ENCODE measurements at regions not wholly inside any gene's neighbourhood (a gene's known extent, or its start where the extent isn't known, plus 50 kb on each side); places are given as distances from the start of the nearest gene placed in this dataset.

DNA sequence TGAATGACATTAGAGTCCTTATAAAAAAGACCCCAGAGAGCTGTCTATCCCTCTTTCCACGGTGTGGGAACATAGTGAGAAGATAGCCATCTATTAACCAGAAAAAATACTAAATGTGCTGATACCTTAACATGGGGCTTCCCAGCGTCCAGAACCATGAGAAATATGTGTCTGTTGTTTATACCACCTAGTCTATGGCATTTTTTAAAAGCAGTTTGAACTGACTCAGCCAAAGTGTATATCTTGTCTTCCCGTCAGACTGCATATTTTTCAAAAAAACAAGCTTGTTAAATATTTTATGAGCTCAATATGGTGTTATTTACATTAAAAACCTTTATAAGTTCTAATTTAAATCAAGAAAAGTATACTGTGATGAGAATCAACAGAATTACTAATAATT, 255.3 kb downstream of the HGF start:
- Histone ChIP-seq H3K9ac (ENCODE audit: low read length in 5 of 5) (no peak overlapping the region), H3K4me1 (ENCODE audit: control insufficient read depth in 5 of 5, insufficient read depth in 5 of 5, low read length in 5 of 5) (no peaks in the 10 kb centered on the region), H3K36me3 (ENCODE audit: control insufficient read depth in 5 of 5, insufficient read depth in 5 of 5, low read length in 5 of 5) (no peaks in the 10 kb centered on the region), H3K27ac (ENCODE audit: low read depth, low read length) (no peak overlapping the region), H3K9me3 (ENCODE audit: control insufficient read depth in 5 of 5, low read length in 5 of 5) (no peaks in the 10 kb centered on the region), H3K27me3 (ENCODE audit: control insufficient read depth in 5 of 5, insufficient read depth in 4 of 5, low read length in 5 of 5) (no peaks in the 10 kb centered on the region), H3K4me3 (ENCODE audit: low read depth in 1 of 5, low read length in 5 of 5) (no peak overlapping the region)

DNA sequence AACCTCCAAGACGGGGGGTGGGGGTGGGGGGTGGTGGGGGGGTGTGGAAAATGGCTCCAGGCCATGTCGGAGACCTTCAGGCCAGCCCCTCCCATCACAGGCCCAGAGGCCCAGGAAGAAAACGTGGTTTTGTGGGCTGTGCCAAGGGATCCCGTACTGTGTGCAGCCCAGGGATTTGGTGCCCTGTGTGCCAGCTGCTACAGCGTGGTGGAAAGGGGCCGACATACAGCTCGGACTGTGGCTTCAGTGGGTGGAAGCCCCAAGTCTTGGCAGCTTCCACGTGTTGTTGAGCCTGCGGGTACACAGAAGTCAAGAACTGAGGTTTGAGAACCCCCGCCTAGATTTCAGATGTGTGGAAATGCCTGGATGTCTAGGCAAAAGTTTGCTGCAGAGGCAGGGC, 259.7 kb downstream of the HGF start:
- no peaks in the 10 kb centered on the region for H3K36me3 ChIP-seq (ENCODE audit: control insufficient read depth in 5 of 5, insufficient read depth in 5 of 5, low read length in 5 of 5)

DNA sequence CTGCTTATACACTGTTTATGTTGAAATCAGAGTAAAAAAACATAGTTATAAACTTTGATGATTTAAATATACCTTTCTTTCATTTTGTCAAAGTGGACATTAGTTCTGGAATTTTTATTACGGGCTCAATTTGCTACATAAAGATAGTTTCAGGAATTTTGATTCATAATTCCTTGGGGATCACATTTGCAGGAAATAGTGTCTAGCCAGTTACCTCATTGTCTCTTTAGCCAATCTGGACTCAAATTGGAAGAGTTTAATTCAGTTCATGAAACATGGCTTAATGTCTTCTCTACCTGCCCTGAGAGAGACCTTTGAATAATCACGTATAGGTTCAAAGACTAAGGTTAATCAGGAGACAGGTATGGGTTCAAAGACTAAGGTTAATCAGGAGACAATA, 262.6 kb downstream of the HGF start:
- Histone ChIP-seq H3K27me3 (ENCODE audit: control insufficient read depth in 5 of 5, insufficient read depth in 4 of 5, low read length in 5 of 5) (no peaks in the 10 kb centered on the region), H3K36me3 (ENCODE audit: control insufficient read depth in 5 of 5, insufficient read depth in 5 of 5, low read length in 5 of 5) (no peaks in the 10 kb centered on the region), H3K27ac (ENCODE audit: low read depth, low read length) (no peak overlapping the region), H3K9me3 (ENCODE audit: control insufficient read depth in 5 of 5, low read length in 5 of 5) (no peaks in the 10 kb centered on the region), H3K9ac (ENCODE audit: low read length in 5 of 5) (no peak overlapping the region), H3K4me1 (ENCODE audit: control insufficient read depth in 5 of 5, insufficient read depth in 5 of 5, low read length in 5 of 5) (peaks cover 0 to 2% (median 0%) of the 10 kb centered on the region in 5 donors), H3K4me3 (ENCODE audit: low read depth in 1 of 5, low read length in 5 of 5) (no peak overlapping the region)

More for the DNA sequence above, 259.7 kb downstream of the HGF start:
- no peaks in the 10 kb centered on the region for H3K27me3 ChIP-seq (ENCODE audit: control insufficient read depth in 5 of 5, insufficient read depth in 4 of 5, low read length in 5 of 5)
- H3K4me1 ChIP-seq (ENCODE audit: control insufficient read depth in 5 of 5, insufficient read depth in 5 of 5, low read length in 5 of 5): peaks cover 0 to 2% (median 0%) of the 10 kb centered on the region in 5 donors
- no peak overlapping the region for H3K27ac ChIP-seq (ENCODE audit: low read depth, low read length)
- no peaks in the 10 kb centered on the region for H3K9me3 ChIP-seq (ENCODE audit: control insufficient read depth in 5 of 5, low read length in 5 of 5)
- no peak overlapping the region for H3K9ac ChIP-seq (ENCODE audit: low read length in 5 of 5)
- H3K4me3 ChIP-seq (ENCODE audit: low read depth in 1 of 5, low read length in 5 of 5): no peak overlapping the region

DNA sequence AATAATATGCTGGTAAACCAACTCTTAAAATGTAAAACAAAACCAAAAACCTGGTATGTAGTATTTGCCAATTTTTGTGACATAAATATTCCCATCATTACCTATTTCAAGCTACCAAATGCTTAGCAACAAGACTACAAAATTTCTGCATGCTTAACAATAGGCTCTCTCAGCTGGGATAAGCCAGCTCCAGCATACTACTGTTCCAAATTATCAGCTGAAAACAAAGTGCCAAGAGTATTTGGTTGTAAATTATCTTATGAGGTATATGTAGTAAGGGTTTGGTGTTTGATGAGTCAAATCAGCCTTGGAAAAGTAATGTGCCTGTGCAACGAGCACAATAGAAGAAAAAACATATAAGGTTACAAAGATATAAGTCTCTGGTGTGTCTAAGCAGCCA, 263.2 kb downstream of the HGF start:
- H3K4me1 ChIP-seq (ENCODE audit: control insufficient read depth in 5 of 5, insufficient read depth in 5 of 5, low read length in 5 of 5): peaks cover 0 to 2% (median 0%) of the 10 kb centered on the region in 5 donors
- no peaks in the 10 kb centered on the region for H3K27me3 ChIP-seq (ENCODE audit: control insufficient read depth in 5 of 5, insufficient read depth in 4 of 5, low read length in 5 of 5)
- no peak overlapping the region for H3K9ac ChIP-seq (ENCODE audit: low read length in 5 of 5)
- no peaks in the 10 kb centered on the region for H3K9me3 ChIP-seq (ENCODE audit: control insufficient read depth in 5 of 5, low read length in 5 of 5)
- no peaks in the 10 kb centered on the region for H3K36me3 ChIP-seq (ENCODE audit: control insufficient read depth in 5 of 5, insufficient read depth in 5 of 5, low read length in 5 of 5)
- H3K4me3 ChIP-seq (ENCODE audit: low read depth in 1 of 5, low read length in 5 of 5): no peak overlapping the region
- H3K27ac ChIP-seq (ENCODE audit: low read depth, low read length): no peak overlapping the region

DNA sequence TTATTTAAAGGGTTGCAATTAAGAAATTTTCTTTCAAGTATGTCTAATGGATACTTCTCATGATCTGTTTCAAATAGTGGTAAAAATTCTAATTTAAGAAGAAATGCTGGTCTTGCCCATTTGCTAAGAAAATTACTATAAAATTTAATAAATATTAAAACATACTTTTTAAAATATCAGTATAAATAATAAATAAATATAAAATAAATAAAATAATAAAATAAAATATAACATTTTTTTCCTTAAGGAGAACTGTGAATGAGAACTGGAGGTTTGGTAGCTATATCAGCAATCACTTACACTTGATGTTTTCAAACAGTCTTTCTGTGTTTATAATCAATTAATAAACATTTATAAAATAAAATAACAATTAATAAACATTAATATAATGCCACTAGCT, 266.1 kb downstream of the HGF start:
- Histone ChIP-seq H3K4me1 (ENCODE audit: control insufficient read depth in 5 of 5, insufficient read depth in 5 of 5, low read length in 5 of 5) (peaks cover 3 to 20% (median 13%) of the 10 kb centered on the region in 5 donors), H3K9ac (ENCODE audit: low read length in 5 of 5) (no peak overlapping the region)

DNA sequence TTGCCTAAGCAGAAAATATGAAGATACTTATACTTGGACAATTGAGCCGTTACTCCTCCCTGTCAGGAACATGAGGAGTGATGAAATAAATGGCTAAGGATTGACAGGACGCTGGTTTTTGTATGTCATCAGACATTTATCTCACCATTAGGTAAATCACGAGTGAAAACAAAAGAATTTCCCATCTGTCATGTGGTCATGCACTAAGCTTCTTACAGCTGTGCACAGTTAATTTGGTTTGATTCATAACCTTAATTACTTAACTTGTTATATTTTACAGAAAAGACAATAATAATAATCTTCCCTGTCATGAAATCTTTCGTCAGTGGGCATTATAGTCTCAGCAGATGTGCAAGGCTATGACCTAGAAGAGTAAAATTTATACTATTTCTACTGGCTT, 266.5 kb downstream of the HGF start:
- Histone ChIP-seq H3K36me3 (ENCODE audit: control insufficient read depth in 5 of 5, insufficient read depth in 5 of 5, low read length in 5 of 5) (no peaks in the 10 kb centered on the region), H3K4me3 (ENCODE audit: low read depth in 1 of 5, low read length in 5 of 5) (no peak overlapping the region), H3K27ac (ENCODE audit: low read depth, low read length) (no peak overlapping the region), H3K9me3 (ENCODE audit: control insufficient read depth in 5 of 5, low read length in 5 of 5) (no peaks in the 10 kb centered on the region), H3K27me3 (ENCODE audit: control insufficient read depth in 5 of 5, insufficient read depth in 4 of 5, low read length in 5 of 5) (no peaks in the 10 kb centered on the region), H3K4me1 (ENCODE audit: control insufficient read depth in 5 of 5, insufficient read depth in 5 of 5, low read length in 5 of 5) (peaks cover 3 to 20% (median 13%) of the 10 kb centered on the region in 5 donors), H3K9ac (ENCODE audit: low read length in 5 of 5) (no peak overlapping the region)

More for the DNA sequence above, 266.1 kb downstream of the HGF start:
- H3K36me3 ChIP-seq (ENCODE audit: control insufficient read depth in 5 of 5, insufficient read depth in 5 of 5, low read length in 5 of 5): no peaks in the 10 kb centered on the region
- H3K4me3 ChIP-seq (ENCODE audit: low read depth in 1 of 5, low read length in 5 of 5): no peak overlapping the region
- H3K27me3 ChIP-seq (ENCODE audit: control insufficient read depth in 5 of 5, insufficient read depth in 4 of 5, low read length in 5 of 5): no peaks in the 10 kb centered on the region
- H3K9me3 ChIP-seq (ENCODE audit: control insufficient read depth in 5 of 5, low read length in 5 of 5): no peaks in the 10 kb centered on the region
- H3K27ac ChIP-seq (ENCODE audit: low read depth, low read length): no peak overlapping the region

DNA sequence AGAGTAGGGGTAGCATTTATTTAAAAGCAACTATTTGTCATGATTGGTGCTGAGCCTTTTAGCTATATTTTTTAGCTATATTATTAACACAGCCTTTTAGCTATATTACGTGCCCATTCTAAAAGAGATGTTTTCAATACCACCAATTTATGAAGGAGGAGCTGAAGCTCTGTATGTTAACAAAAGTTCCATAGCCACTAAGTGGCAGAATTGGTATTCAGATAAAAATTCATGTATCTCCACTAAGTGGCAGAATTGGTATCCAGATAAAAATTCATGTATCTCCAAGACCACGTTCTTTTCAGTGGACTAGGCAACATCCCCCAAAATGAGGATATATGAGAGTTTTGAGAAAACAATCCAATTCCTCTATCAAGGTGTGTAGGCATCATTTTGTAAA, 268.6 kb downstream of the HGF start:
- Histone ChIP-seq H3K36me3 (ENCODE audit: control insufficient read depth in 5 of 5, insufficient read depth in 5 of 5, low read length in 5 of 5) (no peaks in the 10 kb centered on the region), H3K27ac (ENCODE audit: low read depth, low read length) (no peak overlapping the region), H3K9ac (ENCODE audit: low read length in 5 of 5) (no peak overlapping the region), H3K27me3 (ENCODE audit: control insufficient read depth in 5 of 5, insufficient read depth in 4 of 5, low read length in 5 of 5) (no peaks in the 10 kb centered on the region), H3K4me1 (ENCODE audit: control insufficient read depth in 5 of 5, insufficient read depth in 5 of 5, low read length in 5 of 5) (peaks cover 3 to 20% (median 13%) of the 10 kb centered on the region in 5 donors), H3K9me3 (ENCODE audit: control insufficient read depth in 5 of 5, low read length in 5 of 5) (no peaks in the 10 kb centered on the region), H3K4me3 (ENCODE audit: low read depth in 1 of 5, low read length in 5 of 5) (no peak overlapping the region)

DNA sequence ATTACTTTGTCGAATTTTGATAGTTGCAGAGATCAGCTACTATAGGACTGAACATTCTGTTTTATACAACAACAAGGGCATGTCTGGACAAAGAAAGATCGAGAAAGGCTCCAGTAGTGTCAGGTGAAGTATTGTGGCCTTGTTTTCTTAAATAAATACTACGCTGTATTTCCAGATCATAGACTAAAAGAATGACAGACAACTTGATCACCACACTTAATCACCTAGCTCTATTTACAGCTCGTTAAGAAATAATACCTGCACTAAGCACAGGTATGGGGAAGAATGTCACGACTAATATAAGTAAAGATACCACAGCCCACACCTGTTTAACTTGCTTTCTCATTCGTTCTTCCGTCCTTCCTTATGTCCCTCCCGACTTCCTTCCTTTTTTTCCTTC, 269.2 kb downstream of the HGF start:
- no peaks in the 10 kb centered on the region for H3K27me3 ChIP-seq (ENCODE audit: control insufficient read depth in 5 of 5, insufficient read depth in 4 of 5, low read length in 5 of 5)
- H3K4me3 ChIP-seq (ENCODE audit: low read depth in 1 of 5, low read length in 5 of 5): no peak overlapping the region
- H3K9me3 ChIP-seq (ENCODE audit: control insufficient read depth in 5 of 5, low read length in 5 of 5): no peaks in the 10 kb centered on the region
- H3K4me1 ChIP-seq (ENCODE audit: control insufficient read depth in 5 of 5, insufficient read depth in 5 of 5, low read length in 5 of 5): peaks cover 3 to 20% (median 13%) of the 10 kb centered on the region in 5 donors
- H3K9ac ChIP-seq (ENCODE audit: low read length in 5 of 5): no peak overlapping the region
- H3K36me3 ChIP-seq (ENCODE audit: control insufficient read depth in 5 of 5, insufficient read depth in 5 of 5, low read length in 5 of 5): no peaks in the 10 kb centered on the region
- no peak overlapping the region for H3K27ac ChIP-seq (ENCODE audit: low read depth, low read length)

DNA sequence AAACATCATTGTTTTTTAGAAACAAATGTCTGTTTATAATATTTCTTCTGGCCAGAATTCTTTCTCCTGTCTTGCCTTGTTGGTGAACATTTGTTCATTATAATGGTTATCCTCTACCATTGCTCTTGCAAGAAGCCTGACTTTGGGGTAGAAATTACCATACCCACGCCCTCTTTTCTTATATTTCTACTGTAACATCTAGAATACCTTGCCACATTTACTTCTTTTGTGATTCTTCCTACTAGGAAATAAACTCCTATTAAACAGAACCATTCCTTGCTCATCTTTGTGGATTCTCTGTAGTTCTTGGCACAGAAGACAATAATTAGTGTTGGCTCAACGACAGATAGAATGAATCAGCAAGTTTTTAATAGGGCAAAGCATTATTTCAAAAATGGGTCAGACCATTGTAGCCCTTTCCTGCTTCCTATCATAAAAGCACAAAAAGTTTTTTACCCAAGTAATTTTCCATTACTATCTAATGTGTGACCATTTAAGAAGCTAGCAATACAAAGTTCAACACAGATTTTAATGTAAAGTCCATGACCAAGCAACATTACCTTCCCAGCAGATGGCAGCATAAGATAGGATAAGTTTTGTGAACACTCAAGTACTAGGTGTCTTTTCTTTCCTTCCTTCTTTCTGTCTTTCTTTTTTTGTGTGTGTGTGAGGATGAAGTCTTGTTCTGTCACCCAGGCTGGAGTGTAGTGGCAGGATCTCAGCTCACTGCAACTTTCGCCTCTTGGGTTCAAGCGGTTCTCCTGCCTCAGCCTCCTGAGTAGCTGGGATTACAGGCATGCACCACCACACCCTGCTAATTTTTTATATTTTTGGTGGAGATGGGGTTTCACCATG, 270.4 kb downstream of the HGF start:
- Histone ChIP-seq H3K4me3 (ENCODE audit: low read depth in 1 of 5, low read length in 5 of 5) (peak overlapping the region in 1 of 5 donors; percentile 29), H3K27ac (ENCODE audit: low read depth, low read length) (peak overlapping the region; percentile 68), H3K9me3 (ENCODE audit: control insufficient read depth in 5 of 5, low read length in 5 of 5) (no peaks in the 10 kb centered on the region), H3K4me1 (ENCODE audit: control insufficient read depth in 5 of 5, insufficient read depth in 5 of 5, low read length in 5 of 5) (peaks cover 3 to 20% (median 13%) of the 10 kb centered on the region in 5 donors), H3K9ac (ENCODE audit: low read length in 5 of 5) (peak overlapping the region in 1 of 5 donors; percentile 35), H3K36me3 (ENCODE audit: control insufficient read depth in 5 of 5, insufficient read depth in 5 of 5, low read length in 5 of 5) (no peaks in the 10 kb centered on the region), H3K27me3 (ENCODE audit: control insufficient read depth in 5 of 5, insufficient read depth in 4 of 5, low read length in 5 of 5) (no peaks in the 10 kb centered on the region)

DNA sequence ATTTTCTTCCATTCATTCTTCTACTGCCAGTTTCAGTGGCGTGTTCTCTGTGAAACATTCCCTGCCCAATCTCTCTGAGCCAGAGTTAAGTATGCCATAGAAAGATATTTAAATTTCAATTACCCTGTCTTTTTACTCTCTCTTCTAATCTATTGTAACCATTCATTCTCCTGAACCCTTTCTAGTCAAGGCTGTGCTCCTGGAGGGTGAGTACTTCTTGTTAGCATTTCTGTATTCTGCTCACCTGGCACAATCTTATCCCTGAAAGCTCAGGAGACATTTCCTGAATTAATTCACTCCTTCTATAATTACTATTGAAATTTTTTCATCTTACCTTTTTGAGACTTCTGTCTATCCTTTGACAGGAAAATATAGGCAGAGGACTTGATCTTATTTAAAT, 271.7 kb downstream of the HGF start:
- H3K4me1 ChIP-seq (ENCODE audit: control insufficient read depth in 5 of 5, insufficient read depth in 5 of 5, low read length in 5 of 5): peaks cover 3 to 20% (median 13%) of the 10 kb centered on the region in 5 donors
- H3K9ac ChIP-seq (ENCODE audit: low read length in 5 of 5): peak overlapping the region in 1 of 5 donors; percentile 4
- no peaks in the 10 kb centered on the region for H3K9me3 ChIP-seq (ENCODE audit: control insufficient read depth in 5 of 5, low read length in 5 of 5)
- H3K27ac ChIP-seq (ENCODE audit: low read depth, low read length): no peak overlapping the region
- H3K36me3 ChIP-seq (ENCODE audit: control insufficient read depth in 5 of 5, insufficient read depth in 5 of 5, low read length in 5 of 5): no peaks in the 10 kb centered on the region
- H3K27me3 ChIP-seq (ENCODE audit: control insufficient read depth in 5 of 5, insufficient read depth in 4 of 5, low read length in 5 of 5): no peaks in the 10 kb centered on the region
- H3K4me3 ChIP-seq (ENCODE audit: low read depth in 1 of 5, low read length in 5 of 5): no peak overlapping the region
